HG02981 (cell line): ENCODE measurements at regions not wholly inside any gene's neighbourhood (a gene's known extent, or its start where the extent isn't known, plus 50 kb on each side); places are given as distances from the start of the nearest gene placed in this dataset.

Experiments
- ATAC-seq: cut with Tn5 transposase; IDR thresholded peaks from one replicate; pipeline ENCODE4 v1.9.1; 2021; ENCODE audit warnings: mild to moderate bottlenecking, moderate library complexity; ENCODE audit not compliant: unreplicated experiment

- ATAC-seq = no peak
Measured at GRCh38 chr10:89879121-89879520, 177.7 kb downstream of the KIF20B start.

GRCh38 chr10:89887406-89887805 is 186.0 kb downstream of the KIF20B start:
- ATAC-seq = peak; percentile 55

GRCh38 chr10:89887830-89888229 is 186.4 kb downstream of the KIF20B start:
- peak; percentile 69 for ATAC-seq

- peak; percentile 71 for ATAC-seq
Measured at GRCh38 chr10:89888321-89889070, 187.1 kb downstream of the KIF20B start.

GRCh38 chr10:89889606-89890005 is 188.2 kb downstream of the KIF20B start:
- no peak for ATAC-seq

GRCh38 chr10:89891006-89891535 is 189.7 kb downstream of the KIF20B start:
- ATAC-seq = no peak

GRCh38 chr10:89894051-89894450 is 192.7 kb downstream of the KIF20B start:
- ATAC-seq = no peak

GRCh38 chr10:89900554-89900953 is 199.2 kb downstream of the KIF20B start:
- no peak for ATAC-seq

GRCh38 chr10:89901895-89902294 is 200.5 kb downstream of the KIF20B start:
- no peak for ATAC-seq

- ATAC-seq = no peak
Measured at GRCh38 chr10:89904755-89905154, 203.4 kb downstream of the KIF20B start.

- no peak for ATAC-seq
Measured at GRCh38 chr10:89909752-89910151, 208.4 kb downstream of the KIF20B start.

GRCh38 chr10:89915021-89915420 is 213.6 kb downstream of the KIF20B start:
- no peak for ATAC-seq

GRCh38 chr10:89915968-89916367 is 214.6 kb downstream of the KIF20B start:
- no peak for ATAC-seq

- ATAC-seq = no peak
Measured at GRCh38 chr10:89916468-89917215, 215.3 kb downstream of the KIF20B start.

GRCh38 chr10:89921403-89921802 is 220.0 kb downstream of the KIF20B start:
- no peak for ATAC-seq

- ATAC-seq = no peak
Measured at GRCh38 chr10:89923661-89924060, 222.3 kb downstream of the KIF20B start.

GRCh38 chr10:89924261-89924660 is 222.9 kb downstream of the KIF20B start:
- no peak for ATAC-seq

GRCh38 chr10:89926736-89927135 is 225.3 kb downstream of the KIF20B start:
- no peak for ATAC-seq

GRCh38 chr10:89929282-89930026 is 228.1 kb downstream of the KIF20B start:
- ATAC-seq = no peak

GRCh38 chr10:89937494-89937893 is 236.1 kb downstream of the KIF20B start:
- ATAC-seq = no peak

GRCh38 chr10:89940076-89940475 is 238.7 kb downstream of the KIF20B start:
- ATAC-seq = no peak
